PC-9 (cell line): ENCODE measurements at regions not wholly inside any gene's neighbourhood (a gene's known extent, or its start where the extent isn't known, plus 50 kb on each side); places are given as distances from the start of the nearest gene placed in this dataset.

Experiments
- CTCF ChIP-seq: fragments of 200-600 bp; sonication (generic); conservative IDR thresholded peaks from 2 replicates; pipeline ENCODE4 v1.6.1; 2017; ENCODE audit warnings: mixed run types, antibody characterized with exemption, mild to moderate bottlenecking, moderate library complexity
- EZH2 ChIP-seq: fragments of 200-600 bp; sonication (generic); IDR thresholded peaks from 2 replicates; pipeline ENCODE4 v1.8.0; 2017; ENCODE audit warnings: antibody characterized with exemption, low read depth

- TF ChIP-seq CTCF (no peak), EZH2 (no peak)
These were observed 123.7 kb downstream of the UFM1 start for GRCh38 chr13:38473305-38473704.
